ENCODE measurements at regions not wholly inside any gene's neighbourhood (a gene's known extent, or its start where the extent isn't known, plus 50 kb on each side); places are given as distances from the start of the nearest gene placed in this dataset.

DNA sequence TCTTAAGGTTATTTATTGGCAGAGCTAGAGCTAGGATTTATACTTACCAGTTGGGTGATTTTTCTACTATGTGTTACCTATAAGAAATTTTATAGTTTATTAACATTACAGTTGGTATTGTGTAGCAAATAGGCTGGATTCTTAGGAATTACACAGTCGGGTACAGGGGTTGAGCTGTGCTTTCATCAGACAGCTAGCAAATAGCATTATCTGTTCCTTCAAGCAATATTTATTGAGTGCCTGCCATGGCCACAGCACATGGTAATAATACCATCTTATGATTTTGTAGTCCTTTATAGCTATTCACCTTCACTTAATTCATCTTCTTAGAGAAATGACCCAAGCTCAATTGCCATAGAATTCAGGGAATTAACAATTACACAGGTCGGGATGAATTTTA lies 109.4 kb upstream of the PACRGL start:
- Histone ChIP-seq H3K9me2 (ENCODE audit: low read depth, low read length) (no peaks in the 10 kb centered on the region), H3K4me1 (ENCODE audit: insufficient read depth, low read length, severe bottlenecking) (no peaks in the 10 kb centered on the region), H3K4me3 (ENCODE audit: low read depth, low read length, poor library complexity, severe bottlenecking) (no peak overlapping the region), H3K27ac (ENCODE audit: low read depth, low read length, poor library complexity, severe bottlenecking) (no peak overlapping the region), H3K36me3 (ENCODE audit: insufficient read depth, low read length) (no peaks in the 10 kb centered on the region), H3K9ac (ENCODE audit: low read length) (no peak overlapping the region), H4K20me1 (ENCODE audit: insufficient read depth, low read length) (no peaks in the 10 kb centered on the region), H3K9me3 (ENCODE audit: low read length) (no peaks in the 10 kb centered on the region), H3K4me2 (ENCODE audit: low read length) (no peak overlapping the region), H3K79me2 (ENCODE audit: insufficient read depth, low read length) (no peaks in the 10 kb centered on the region), H2AFZ (ENCODE audit: low read length) (no peak overlapping the region), H3K27me3 (ENCODE audit: insufficient read depth, low read length) (no peaks in the 10 kb centered on the region), H3F3A (ENCODE audit: insufficient read depth, low read length) (no peaks in the 10 kb centered on the region)
- TF ChIP-seq, protein P1, sequence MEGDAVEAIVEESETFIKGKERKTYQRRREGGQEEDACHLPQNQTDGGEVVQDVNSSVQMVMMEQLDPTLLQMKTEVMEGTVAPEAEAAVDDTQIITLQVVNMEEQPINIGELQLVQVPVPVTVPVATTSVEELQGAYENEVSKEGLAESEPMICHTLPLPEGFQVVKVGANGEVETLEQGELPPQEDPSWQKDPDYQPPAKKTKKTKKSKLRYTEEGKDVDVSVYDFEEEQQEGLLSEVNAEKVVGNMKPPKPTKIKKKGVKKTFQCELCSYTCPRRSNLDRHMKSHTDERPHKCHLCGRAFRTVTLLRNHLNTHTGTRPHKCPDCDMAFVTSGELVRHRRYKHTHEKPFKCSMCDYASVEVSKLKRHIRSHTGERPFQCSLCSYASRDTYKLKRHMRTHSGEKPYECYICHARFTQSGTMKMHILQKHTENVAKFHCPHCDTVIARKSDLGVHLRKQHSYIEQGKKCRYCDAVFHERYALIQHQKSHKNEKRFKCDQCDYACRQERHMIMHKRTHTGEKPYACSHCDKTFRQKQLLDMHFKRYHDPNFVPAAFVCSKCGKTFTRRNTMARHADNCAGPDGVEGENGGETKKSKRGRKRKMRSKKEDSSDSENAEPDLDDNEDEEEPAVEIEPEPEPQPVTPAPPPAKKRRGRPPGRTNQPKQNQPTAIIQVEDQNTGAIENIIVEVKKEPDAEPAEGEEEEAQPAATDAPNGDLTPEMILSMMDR (IDR thresholded peaks at IDR 0.05; ENCODE audit: low read length) = no peak
- TF ChIP-seq EZH2 (IDR thresholded peaks at IDR 0.05; ENCODE audit: borderline replicate concordance, low read length) = no peak

DNA sequence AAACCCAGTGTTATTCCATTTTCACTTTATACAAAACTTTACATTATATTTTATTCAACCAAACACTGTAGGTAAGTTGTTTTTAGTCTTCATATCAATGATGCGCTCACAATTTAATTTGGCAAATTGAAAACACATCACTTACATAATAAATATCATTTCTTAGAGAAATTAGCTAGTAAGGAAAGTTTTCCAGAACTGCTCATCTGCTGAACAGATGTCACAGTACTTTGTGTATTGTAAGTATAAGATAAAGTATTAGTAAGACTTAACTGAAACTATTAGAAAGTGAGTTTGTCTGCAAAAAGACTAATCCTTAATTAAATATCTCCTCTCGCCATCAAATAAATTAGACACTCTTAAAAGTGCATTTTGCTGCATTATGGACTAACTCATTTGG lies 108.7 kb upstream of the PACRGL start:
- H3K9me2 ChIP-seq (ENCODE audit: low read depth, low read length) = no peaks in the 10 kb centered on the region
- no peaks in the 10 kb centered on the region for H4K20me1 ChIP-seq (ENCODE audit: insufficient read depth, low read length)
- no peak for TF ChIP-seq EZH2 (IDR thresholded peaks at IDR 0.05; ENCODE audit: borderline replicate concordance, low read length)
- TF ChIP-seq, protein P1 (IDR thresholded peaks at IDR 0.05; ENCODE audit: low read length) = no peak
- no peak overlapping the region for H3K9ac ChIP-seq (ENCODE audit: low read length)
- no peaks in the 10 kb centered on the region for H3K79me2 ChIP-seq (ENCODE audit: insufficient read depth, low read length)
- H3K36me3 ChIP-seq (ENCODE audit: insufficient read depth, low read length) = no peaks in the 10 kb centered on the region
- H3K4me3 ChIP-seq (ENCODE audit: low read depth, low read length, poor library complexity, severe bottlenecking) = no peak overlapping the region
- H2AFZ ChIP-seq (ENCODE audit: low read length) = no peak overlapping the region
- H3K27me3 ChIP-seq (ENCODE audit: insufficient read depth, low read length) = no peaks in the 10 kb centered on the region
- no peaks in the 10 kb centered on the region for H3F3A ChIP-seq (ENCODE audit: insufficient read depth, low read length)
- no peaks in the 10 kb centered on the region for H3K4me1 ChIP-seq (ENCODE audit: insufficient read depth, low read length, severe bottlenecking)
- H3K4me2 ChIP-seq (ENCODE audit: low read length) = no peak overlapping the region
- H3K27ac ChIP-seq (ENCODE audit: low read depth, low read length, poor library complexity, severe bottlenecking) = no peak overlapping the region
- no peaks in the 10 kb centered on the region for H3K9me3 ChIP-seq (ENCODE audit: low read length)

DNA sequence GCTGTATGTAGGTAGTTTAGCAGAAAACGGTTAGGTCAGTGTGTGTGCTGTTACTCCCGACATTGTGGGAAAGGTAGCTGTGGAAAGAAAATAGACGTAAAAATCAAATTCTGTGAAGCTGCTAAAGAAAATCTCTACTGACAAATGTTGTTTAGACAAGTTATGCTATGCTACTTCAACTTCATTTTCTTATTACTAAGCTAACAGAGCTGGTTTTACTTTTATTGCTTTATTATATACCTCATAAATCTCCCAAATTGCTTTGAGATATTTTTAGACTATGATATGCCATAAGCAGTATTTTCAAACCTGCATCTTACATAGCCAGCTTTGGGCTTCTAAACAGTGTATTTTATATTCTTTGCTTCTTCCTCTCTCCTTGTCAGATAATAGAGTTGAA lies 108.2 kb upstream of the PACRGL start:
- Histone ChIP-seq H4K20me1 (ENCODE audit: insufficient read depth, low read length) (no peaks in the 10 kb centered on the region), H3K4me1 (ENCODE audit: insufficient read depth, low read length, severe bottlenecking) (no peaks in the 10 kb centered on the region), H3K9ac (ENCODE audit: low read length) (no peak overlapping the region), H3K4me2 (ENCODE audit: low read length) (no peak overlapping the region), H3F3A (ENCODE audit: insufficient read depth, low read length) (no peaks in the 10 kb centered on the region), H3K27me3 (ENCODE audit: insufficient read depth, low read length) (no peaks in the 10 kb centered on the region), H3K27ac (ENCODE audit: low read depth, low read length, poor library complexity, severe bottlenecking) (no peak overlapping the region), H3K9me2 (ENCODE audit: low read depth, low read length) (no peaks in the 10 kb centered on the region), H3K79me2 (ENCODE audit: insufficient read depth, low read length) (no peaks in the 10 kb centered on the region), H3K4me3 (ENCODE audit: low read depth, low read length, poor library complexity, severe bottlenecking) (no peak overlapping the region), H3K36me3 (ENCODE audit: insufficient read depth, low read length) (no peaks in the 10 kb centered on the region), H2AFZ (ENCODE audit: low read length) (no peak overlapping the region), H3K9me3 (ENCODE audit: low read length) (no peaks in the 10 kb centered on the region)
- no peak for TF ChIP-seq EZH2 (IDR thresholded peaks at IDR 0.05; ENCODE audit: borderline replicate concordance, low read length)
- TF ChIP-seq, protein P1 (IDR thresholded peaks at IDR 0.05; ENCODE audit: low read length) = no peak

Measured in OCI-LY1 (cell line).